ENCODE measurements at regions not wholly inside any gene's neighbourhood (a gene's known extent, or its start where the extent isn't known, plus 50 kb on each side); places are given as distances from the start of the nearest gene placed in this dataset.

DNA sequence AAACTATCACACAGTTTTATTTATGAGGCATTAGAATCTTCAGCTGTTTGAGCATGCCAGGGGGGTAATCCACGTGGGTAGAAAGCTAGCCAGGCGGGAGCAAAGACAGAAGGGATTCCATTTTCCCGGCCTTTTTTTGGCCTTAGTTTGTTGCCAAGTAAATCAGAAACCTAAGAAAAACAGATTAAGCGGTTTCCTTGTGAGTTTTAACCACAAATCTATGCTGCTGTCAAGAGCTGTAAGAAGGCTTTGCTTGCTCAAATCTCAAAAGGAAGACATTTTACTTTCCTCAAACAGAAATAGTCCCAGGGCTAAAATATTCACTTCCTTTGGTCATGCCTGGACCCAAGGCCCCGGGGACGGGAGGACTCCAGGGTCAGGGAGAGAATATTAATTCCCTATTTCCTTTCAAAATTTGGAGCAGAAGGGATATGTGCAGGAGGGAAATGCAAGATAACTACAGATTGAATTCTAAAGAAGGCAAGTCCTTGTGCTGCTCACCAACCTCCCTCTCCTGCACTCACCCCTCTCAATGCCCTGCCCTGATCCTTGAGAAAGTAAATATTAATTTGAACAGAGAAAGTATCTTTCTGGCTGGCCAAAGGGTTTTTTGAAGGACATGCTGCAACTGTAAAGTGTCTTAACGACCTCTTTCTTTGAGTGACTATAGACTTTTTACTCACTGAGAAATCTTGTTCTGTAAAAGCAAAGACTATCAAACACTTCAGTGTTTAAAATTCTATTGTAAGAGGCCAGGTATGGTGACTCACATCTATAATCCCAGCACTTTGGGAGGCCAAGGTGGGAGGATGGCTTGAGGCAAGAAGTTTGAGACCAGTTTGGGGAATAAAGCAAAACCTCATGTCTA lies 75.7 kb downstream of the HSD17B6 start:
- Histone ChIP-seq H3K9ac (ENCODE audit: low read length) (no peak overlapping the region), H3K4me1 (ENCODE audit: control insufficient read depth, insufficient read depth, low read length) (peaks cover 8% of the 10 kb centered on the region), H3K36me3 (ENCODE audit: control insufficient read depth, insufficient read depth, low read length, severe bottlenecking) (no peaks in the 10 kb centered on the region), H3K9me3 (ENCODE audit: control insufficient read depth, low read length) (no peaks in the 10 kb centered on the region), H3K4me3 (ENCODE audit: low read length) (no peak overlapping the region), H3K27me3 (replicated peaks; ENCODE audit: control insufficient read depth, insufficient read depth, low read length) (peaks cover 5% of the 10 kb centered on the region)
- DNase-seq (ENCODE audit: low read depth) = peak; percentile 6
